ENCODE measurements at regions not wholly inside any gene's neighbourhood (a gene's known extent, or its start where the extent isn't known, plus 50 kb on each side); places are given as distances from the start of the nearest gene placed in this dataset.

DNA sequence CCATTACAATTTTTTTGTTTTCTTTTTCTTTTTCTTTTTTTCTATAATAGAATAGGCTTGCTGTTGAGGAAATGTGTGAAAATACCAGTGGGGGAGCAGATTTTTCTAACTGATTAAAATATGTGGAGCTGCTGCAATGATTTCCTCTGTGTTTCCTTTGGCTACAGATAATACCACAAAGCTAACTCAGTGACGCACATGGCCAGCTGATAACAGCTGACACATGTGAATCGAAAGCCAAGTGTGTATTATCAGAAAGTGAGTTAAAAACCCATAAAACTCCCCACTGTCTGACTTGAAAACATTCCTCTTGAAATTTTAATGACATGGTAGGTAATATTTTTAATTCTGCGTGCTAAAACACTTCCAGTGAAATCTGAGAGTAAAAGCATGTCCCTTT is 70.8 kb upstream of the AHI1 start:
- DNase-seq (ENCODE audit: low spot score): no peak
- ChIA-PET POLR2A (no interaction called here), CTCF (ENCODE audit: low intra/inter-chr PET ratio, low total read pairs) (no interaction called here)
- Histone ChIP-seq H3K36me3 (replicated peaks in 1 of 2; ENCODE audit: control insufficient read depth in 1 of 2, insufficient read depth in 2 of 2, low read length in 2 of 2) (no peaks in the 10 kb centered on the region), H3K27ac (ENCODE audit: extremely low read length, insufficient read depth, low read length) (no peak overlapping the region), H3K4me1 (ENCODE audit: insufficient read depth, low read length) (no peaks in the 10 kb centered on the region), H3K9me3 (ENCODE audit: low read length) (no peaks in the 10 kb centered on the region), H2AFZ (ENCODE audit: low read length) (no peak overlapping the region), H4K20me1 (ENCODE audit: insufficient read depth, low read length) (no peaks in the 10 kb centered on the region), H3K27me3 (ENCODE audit: control insufficient read depth in 1 of 2, insufficient read depth in 2 of 2, low read length in 2 of 2) (no peaks in the 10 kb centered on the region; a peak in 1 of 5 replicates), H3K4me3 (replicated peaks in 1 of 3; ENCODE audit: insufficient read depth in 1 of 3, low read depth in 2 of 3, low read length in 3 of 3) (no peak overlapping the region), H3K4me2 (ENCODE audit: low read depth, low read length) (no peak overlapping the region), H3K79me2 (ENCODE audit: insufficient read depth, low read length) (no peaks in the 10 kb centered on the region), H3K9ac (ENCODE audit: insufficient read depth, low read depth, low read length) (no peak overlapping the region)
- intact Hi-C loops (cut with micrococcal nuclease; ENCODE audit: unreplicated experiment) (no loop called here), in situ Hi-C loops (cut with HindIII; ENCODE audit: extremely low pct_ligation_motif_present, low pct_unique_long_range_greater_than_20kb) (no loop called here)
- FAIRE-seq: no peak
- 20% methylated on average over 3 of the region's 3 CpGs for WGBS (ENCODE audit: low lambda C conversion rate)
- no peak for ATAC-seq
- TF ChIP-seq IRX3 (CRISPR knock-in tag; IDR thresholded peaks at IDR 0.05; ENCODE audit: borderline replicate concordance, low read depth) (no peak), ZNF264 (CRISPR knock-in tag; IDR thresholded peaks at IDR 0.05) (no peak), HNRNPUL1 (IDR thresholded peaks at IDR 0.05; ENCODE audit: low read depth, low read length) (no peak), EHMT2 (IDR thresholded peaks at IDR 0.05; ENCODE audit: borderline replicate concordance, low read depth, low read length) (no peak), RARG (CRISPR knock-in tag; IDR thresholded peaks at IDR 0.05; ENCODE audit: low read depth) (no peak), SRSF9 (IDR thresholded peaks at IDR 0.05; ENCODE audit: borderline replicate concordance, insufficient read depth, low read depth, low read length, poor library complexity, severe bottlenecking) (no peak), GABPB1 (CRISPR knock-in tag; IDR thresholded peaks at IDR 0.05) (no peak), SCMH1 (CRISPR knock-in tag; IDR thresholded peaks at IDR 0.05; ENCODE audit: borderline replicate concordance) (no peak), MED1 (CRISPR knock-in tag; IDR thresholded peaks at IDR 0.05) (no peak)
- TF ChIP-seq, protein P1, sequence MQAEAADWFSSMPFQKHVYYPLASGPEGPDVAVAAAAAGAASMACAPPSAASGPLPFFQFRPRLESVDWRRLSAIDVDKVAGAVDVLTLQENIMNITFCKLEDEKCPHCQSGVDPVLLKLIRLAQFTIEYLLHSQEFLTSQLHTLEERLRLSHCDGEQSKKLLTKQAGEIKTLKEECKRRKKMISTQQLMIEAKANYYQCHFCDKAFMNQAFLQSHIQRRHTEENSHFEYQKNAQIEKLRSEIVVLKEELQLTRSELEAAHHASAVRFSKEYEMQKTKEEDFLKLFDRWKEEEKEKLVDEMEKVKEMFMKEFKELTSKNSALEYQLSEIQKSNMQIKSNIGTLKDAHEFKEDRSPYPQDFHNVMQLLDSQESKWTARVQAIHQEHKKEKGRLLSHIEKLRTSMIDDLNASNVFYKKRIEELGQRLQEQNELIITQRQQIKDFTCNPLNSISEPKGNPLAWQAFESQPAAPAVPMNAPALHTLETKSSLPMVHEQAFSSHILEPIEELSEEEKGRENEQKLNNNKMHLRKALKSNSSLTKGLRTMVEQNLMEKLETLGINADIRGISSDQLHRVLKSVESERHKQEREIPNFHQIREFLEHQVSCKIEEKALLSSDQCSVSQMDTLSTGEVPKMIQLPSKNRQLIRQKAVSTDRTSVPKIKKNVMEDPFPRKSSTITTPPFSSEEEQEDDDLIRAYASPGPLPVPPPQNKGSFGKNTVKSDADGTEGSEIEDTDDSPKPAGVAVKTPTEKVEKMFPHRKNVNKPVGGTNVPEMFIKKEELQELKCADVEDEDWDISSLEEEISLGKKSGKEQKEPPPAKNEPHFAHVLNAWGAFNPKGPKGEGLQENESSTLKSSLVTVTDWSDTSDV (CRISPR knock-in tag; IDR thresholded peaks at IDR 0.05): no peak
- TF ChIP-seq, protein P2, sequence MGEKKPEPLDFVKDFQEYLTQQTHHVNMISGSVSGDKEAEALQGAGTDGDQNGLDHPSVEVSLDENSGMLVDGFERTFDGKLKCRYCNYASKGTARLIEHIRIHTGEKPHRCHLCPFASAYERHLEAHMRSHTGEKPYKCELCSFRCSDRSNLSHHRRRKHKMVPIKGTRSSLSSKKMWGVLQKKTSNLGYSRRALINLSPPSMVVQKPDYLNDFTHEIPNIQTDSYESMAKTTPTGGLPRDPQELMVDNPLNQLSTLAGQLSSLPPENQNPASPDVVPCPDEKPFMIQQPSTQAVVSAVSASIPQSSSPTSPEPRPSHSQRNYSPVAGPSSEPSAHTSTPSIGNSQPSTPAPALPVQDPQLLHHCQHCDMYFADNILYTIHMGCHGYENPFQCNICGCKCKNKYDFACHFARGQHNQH (CRISPR knock-in tag; IDR thresholded peaks at IDR 0.05): no peak
- TF ChIP-seq, protein P3, sequence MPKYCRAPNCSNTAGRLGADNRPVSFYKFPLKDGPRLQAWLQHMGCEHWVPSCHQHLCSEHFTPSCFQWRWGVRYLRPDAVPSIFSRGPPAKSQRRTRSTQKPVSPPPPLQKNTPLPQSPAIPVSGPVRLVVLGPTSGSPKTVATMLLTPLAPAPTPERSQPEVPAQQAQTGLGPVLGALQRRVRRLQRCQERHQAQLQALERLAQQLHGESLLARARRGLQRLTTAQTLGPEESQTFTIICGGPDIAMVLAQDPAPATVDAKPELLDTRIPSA (CRISPR knock-in tag; IDR thresholded peaks at IDR 0.05; ENCODE audit: borderline replicate concordance): no peak
- TF ChIP-seq, protein P4, sequence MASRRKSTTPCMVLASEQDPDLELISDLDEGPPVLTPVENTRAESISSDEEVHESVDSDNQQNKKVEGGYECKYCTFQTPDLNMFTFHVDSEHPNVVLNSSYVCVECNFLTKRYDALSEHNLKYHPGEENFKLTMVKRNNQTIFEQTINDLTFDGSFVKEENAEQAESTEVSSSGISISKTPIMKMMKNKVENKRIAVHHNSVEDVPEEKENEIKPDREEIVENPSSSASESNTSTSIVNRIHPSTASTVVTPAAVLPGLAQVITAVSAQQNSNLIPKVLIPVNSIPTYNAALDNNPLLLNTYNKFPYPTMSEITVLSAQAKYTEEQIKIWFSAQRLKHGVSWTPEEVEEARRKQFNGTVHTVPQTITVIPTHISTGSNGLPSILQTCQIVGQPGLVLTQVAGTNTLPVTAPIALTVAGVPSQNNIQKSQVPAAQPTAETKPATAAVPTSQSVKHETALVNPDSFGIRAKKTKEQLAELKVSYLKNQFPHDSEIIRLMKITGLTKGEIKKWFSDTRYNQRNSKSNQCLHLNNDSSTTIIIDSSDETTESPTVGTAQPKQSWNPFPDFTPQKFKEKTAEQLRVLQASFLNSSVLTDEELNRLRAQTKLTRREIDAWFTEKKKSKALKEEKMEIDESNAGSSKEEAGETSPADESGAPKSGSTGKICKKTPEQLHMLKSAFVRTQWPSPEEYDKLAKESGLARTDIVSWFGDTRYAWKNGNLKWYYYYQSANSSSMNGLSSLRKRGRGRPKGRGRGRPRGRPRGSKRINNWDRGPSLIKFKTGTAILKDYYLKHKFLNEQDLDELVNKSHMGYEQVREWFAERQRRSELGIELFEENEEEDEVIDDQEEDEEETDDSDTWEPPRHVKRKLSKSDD (CRISPR knock-in tag; IDR thresholded peaks at IDR 0.05; ENCODE audit: low read depth): no peak
- BruUV-seq (replicated peaks): no TSS peak

Measured in HepG2 (cell line).